Kidney epithelial cell (primary cell): ENCODE measurements at regions not wholly inside any gene's neighbourhood (a gene's known extent, or its start where the extent isn't known, plus 50 kb on each side); places are given as distances from the start of the nearest gene placed in this dataset.
"Not testable (repeated sequence)": the region's sequence is repeated elsewhere in the genome, so short reads cannot be mapped to it uniquely, and the experiment has no call there.

ENCODE experiments used
- DNase-seq: peaks from one replicate; pipeline ENCODE4 v3.0.0-alpha.2; 2010; ENCODE audit warnings: low read depth
- H3K27me3 ChIP-seq: 2 replicates; pipeline ENCODE4 v1.6.0; 2011; ENCODE audit warnings: low read length; ENCODE audit not compliant: control insufficient read depth, insufficient read depth
- H3K36me3 ChIP-seq: 2 replicates; pipeline ENCODE4 v1.5.1; 2011; ENCODE audit warnings: low read length; ENCODE audit not compliant: control insufficient read depth, insufficient read depth
- H3K4me3 ChIP-seq: 2 replicates; pipeline ENCODE4 v1.5.1; 2011; ENCODE audit warnings: low read depth, mild to moderate bottlenecking, control low read depth, low read length
- TF ChIP-seq, protein P1 (sequence below): IDR thresholded peaks from 2 replicates; pipeline ENCODE4 v1.5.1; 2011; ENCODE audit warnings: mild to moderate bottlenecking, moderate library complexity, low read length, control low read depth, inconsistent platforms; ENCODE audit not compliant: insufficient read depth, poor library complexity, severe bottlenecking

DNA sequence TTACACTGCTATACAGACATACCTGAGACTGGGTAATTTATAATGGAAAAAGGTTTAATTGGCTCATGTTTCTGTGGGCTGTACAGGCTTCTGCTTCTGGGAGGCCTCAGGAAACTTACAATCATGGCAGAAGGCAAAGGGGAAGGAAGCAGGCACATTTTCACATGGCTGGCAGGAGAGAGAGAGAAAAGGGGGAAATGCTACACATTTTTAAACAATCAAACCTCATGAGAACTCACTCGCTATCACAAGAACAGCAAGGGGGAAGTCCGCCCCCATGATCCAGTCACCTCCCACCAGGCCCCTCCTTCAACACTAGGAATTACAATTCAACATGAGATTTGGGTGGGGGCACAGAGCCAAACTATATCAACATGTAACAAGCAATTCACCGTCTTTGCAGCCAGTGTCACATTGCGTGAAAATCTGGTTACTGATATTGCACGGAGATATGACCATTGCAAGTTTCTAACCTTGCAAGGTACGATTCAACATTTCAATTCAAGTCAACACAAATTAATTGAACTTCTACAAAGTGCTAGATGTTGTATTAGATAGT, 61.7 kb upstream of the RELL1 start:
- H3K4me3 ChIP-seq, result no peak overlapping the region
- TF ChIP-seq, protein P1, sequence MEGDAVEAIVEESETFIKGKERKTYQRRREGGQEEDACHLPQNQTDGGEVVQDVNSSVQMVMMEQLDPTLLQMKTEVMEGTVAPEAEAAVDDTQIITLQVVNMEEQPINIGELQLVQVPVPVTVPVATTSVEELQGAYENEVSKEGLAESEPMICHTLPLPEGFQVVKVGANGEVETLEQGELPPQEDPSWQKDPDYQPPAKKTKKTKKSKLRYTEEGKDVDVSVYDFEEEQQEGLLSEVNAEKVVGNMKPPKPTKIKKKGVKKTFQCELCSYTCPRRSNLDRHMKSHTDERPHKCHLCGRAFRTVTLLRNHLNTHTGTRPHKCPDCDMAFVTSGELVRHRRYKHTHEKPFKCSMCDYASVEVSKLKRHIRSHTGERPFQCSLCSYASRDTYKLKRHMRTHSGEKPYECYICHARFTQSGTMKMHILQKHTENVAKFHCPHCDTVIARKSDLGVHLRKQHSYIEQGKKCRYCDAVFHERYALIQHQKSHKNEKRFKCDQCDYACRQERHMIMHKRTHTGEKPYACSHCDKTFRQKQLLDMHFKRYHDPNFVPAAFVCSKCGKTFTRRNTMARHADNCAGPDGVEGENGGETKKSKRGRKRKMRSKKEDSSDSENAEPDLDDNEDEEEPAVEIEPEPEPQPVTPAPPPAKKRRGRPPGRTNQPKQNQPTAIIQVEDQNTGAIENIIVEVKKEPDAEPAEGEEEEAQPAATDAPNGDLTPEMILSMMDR, result no peak

GRCh38 chr4:37746852-37747251, 60.7 kb upstream of the RELL1 start:
- not testable (repeated sequence) for H3K36me3 ChIP-seq, DNase-seq, H3K4me3 ChIP-seq, H3K27me3 ChIP-seq

More for the DNA sequence above, 61.7 kb upstream of the RELL1 start:
- Histone ChIP-seq H3K27me3 (no peaks in the 10 kb centered on the region), H3K36me3 (no peaks in the 10 kb centered on the region)
- no peak for DNase-seq

GRCh38 chr4:37745946-37746345, 59.8 kb upstream of the RELL1 start:
- Histone ChIP-seq H3K27me3 (no peaks in the 10 kb centered on the region), H3K4me3 (no peak overlapping the region), H3K36me3 (no peaks in the 10 kb centered on the region)
- TF ChIP-seq, protein P1, result no peak
- no peak for DNase-seq

- Histone ChIP-seq H3K36me3 (no peaks in the 10 kb centered on the region), H3K27me3 (no peaks in the 10 kb centered on the region), H3K4me3 (no peak overlapping the region)
- no peak for DNase-seq
- TF ChIP-seq, protein P1, result no peak
Measured at GRCh38 chr4:37742149-37742548, 56.0 kb upstream of the RELL1 start.

- TF ChIP-seq, protein P1, result no peak
- Histone ChIP-seq H3K27me3 (no peaks in the 10 kb centered on the region), H3K4me3 (no peak overlapping the region), H3K36me3 (no peaks in the 10 kb centered on the region)
- no peak for DNase-seq
Measured at GRCh38 chr4:37741564-37741963, 55.4 kb upstream of the RELL1 start.

DNA sequence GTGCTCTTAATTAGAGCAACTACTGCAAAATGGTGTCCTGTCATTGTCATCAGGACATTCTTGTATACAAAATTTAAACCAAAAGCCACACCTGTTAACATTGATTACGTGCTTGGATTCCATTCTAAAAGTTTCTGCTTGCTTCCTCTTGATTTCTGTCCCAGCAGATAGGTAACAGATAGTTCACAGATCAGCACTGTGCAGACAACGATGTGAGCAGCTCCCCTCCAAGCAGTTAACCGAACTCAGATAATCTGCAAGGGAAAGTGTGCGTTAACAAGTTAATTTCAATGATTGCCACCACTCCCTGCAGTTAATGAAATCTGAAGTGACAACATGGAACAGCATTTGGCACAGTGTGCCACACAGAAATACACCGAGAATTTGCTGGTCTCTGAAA, 54.4 kb upstream of the RELL1 start:
- Histone ChIP-seq H3K4me3 (no peak overlapping the region), H3K36me3 (no peaks in the 10 kb centered on the region), H3K27me3 (no peaks in the 10 kb centered on the region)
- TF ChIP-seq, protein P1, result no peak
- no peak for DNase-seq

GRCh38 chr4:37737466-37737865, 51.3 kb upstream of the RELL1 start:
- DNase-seq, result no peak
- H3K27me3 ChIP-seq, result no peaks in the 10 kb centered on the region
- H3K4me3 ChIP-seq, result no peak overlapping the region
- TF ChIP-seq, protein P1, result no peak
- H3K36me3 ChIP-seq, result no peaks in the 10 kb centered on the region
